ENCODE measurements at regions not wholly inside any gene's neighbourhood (a gene's known extent, or its start where the extent isn't known, plus 50 kb on each side); places are given as distances from the start of the nearest gene placed in this dataset.
"Not testable (repeated sequence)": the region's sequence is repeated elsewhere in the genome, so short reads cannot be mapped to it uniquely, and the experiment has no call there.

- no peak overlapping the region for H3K4me3 ChIP-seq (ENCODE audit: low read length in 2 of 2)
- no peaks in the 10 kb centered on the region for H3K27me3 ChIP-seq (ENCODE audit: control insufficient read depth in 2 of 2, insufficient read depth in 1 of 2, low read length in 1 of 2)
- H3K27ac ChIP-seq (ENCODE audit: low read depth in 1 of 2, low read length in 1 of 2), result no peak overlapping the region
- no peaks in the 10 kb centered on the region for H3K9me3 ChIP-seq (ENCODE audit: control insufficient read depth in 2 of 2, insufficient read depth in 1 of 2, low read length in 1 of 2)
- no peak for DNase-seq (ENCODE audit: low read depth in 6 of 9, low spot score in 9 of 9)
- no peaks in the 10 kb centered on the region for H3K4me1 ChIP-seq (ENCODE audit: control insufficient read depth in 2 of 2, insufficient read depth in 2 of 2, low read length in 2 of 2)
- H3K36me3 ChIP-seq (ENCODE audit: control insufficient read depth in 2 of 2, insufficient read depth in 2 of 2, low read length in 1 of 2), result no peaks in the 10 kb centered on the region
Observed at GRCh38 chr2:194077366-194077765, 1579.7 kb upstream of the SLC39A10 start.

DNA sequence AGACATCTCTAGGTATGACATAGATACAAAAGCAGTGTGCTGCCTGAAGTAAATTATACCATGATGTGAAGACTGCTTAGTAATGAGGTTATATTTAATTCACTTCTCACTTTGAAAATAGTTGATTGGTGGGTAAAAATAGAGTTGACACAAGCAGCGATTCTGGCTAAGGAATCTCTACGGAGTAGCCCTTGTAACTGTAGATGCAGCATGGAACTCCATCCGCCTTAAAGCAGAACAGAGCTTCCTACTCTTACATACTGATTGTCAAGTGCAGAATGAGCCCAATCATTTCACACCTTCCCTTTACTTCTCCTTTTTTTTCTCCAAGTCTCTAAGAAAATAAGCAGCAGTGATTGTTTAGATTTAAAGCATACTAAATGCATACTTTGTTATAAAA lies 1594.6 kb upstream of the SLC39A10 start:
- no peak overlapping the region for H3K4me3 ChIP-seq (ENCODE audit: low read length in 2 of 2)
- no peaks in the 10 kb centered on the region for H3K9me3 ChIP-seq (ENCODE audit: control insufficient read depth in 2 of 2, insufficient read depth in 1 of 2, low read length in 1 of 2)
- WGBS, result 65% methylated on average over 3 of the region's 3 CpGs
- H3K4me1 ChIP-seq (ENCODE audit: control insufficient read depth in 2 of 2, insufficient read depth in 2 of 2, low read length in 2 of 2), result no peaks in the 10 kb centered on the region
- H3K27ac ChIP-seq (ENCODE audit: low read depth in 1 of 2, low read length in 1 of 2), result no peak overlapping the region
- H3K36me3 ChIP-seq (ENCODE audit: control insufficient read depth in 2 of 2, insufficient read depth in 2 of 2, low read length in 1 of 2), result no peaks in the 10 kb centered on the region
- H3K27me3 ChIP-seq (ENCODE audit: control insufficient read depth in 2 of 2, insufficient read depth in 1 of 2, low read length in 1 of 2), result no peaks in the 10 kb centered on the region
- no peak for DNase-seq (ENCODE audit: low read depth in 6 of 9, low spot score in 9 of 9)

GRCh38 chr2:194060269-194060668 lies 1596.8 kb upstream of the SLC39A10 start:
- no peak for DNase-seq (ENCODE audit: low read depth in 6 of 9, low spot score in 9 of 9)
- no peaks in the 10 kb centered on the region for H3K4me1 ChIP-seq (ENCODE audit: control insufficient read depth in 2 of 2, insufficient read depth in 2 of 2, low read length in 2 of 2)
- H3K36me3 ChIP-seq (ENCODE audit: control insufficient read depth in 2 of 2, insufficient read depth in 2 of 2, low read length in 1 of 2), result no peaks in the 10 kb centered on the region
- H3K4me3 ChIP-seq (ENCODE audit: low read length in 2 of 2), result no peak overlapping the region
- H3K9me3 ChIP-seq (ENCODE audit: control insufficient read depth in 2 of 2, insufficient read depth in 1 of 2, low read length in 1 of 2), result no peaks in the 10 kb centered on the region
- no peak overlapping the region for H3K27ac ChIP-seq (ENCODE audit: low read depth in 1 of 2, low read length in 1 of 2)
- no peaks in the 10 kb centered on the region for H3K27me3 ChIP-seq (ENCODE audit: control insufficient read depth in 2 of 2, insufficient read depth in 1 of 2, low read length in 1 of 2)
- WGBS, result 11% methylated on average over 3 of the region's 3 CpGs

GRCh38 chr2:194054313-194054712 lies 1602.7 kb upstream of the SLC39A10 start:
- Histone ChIP-seq H3K9me3 (ENCODE audit: control insufficient read depth in 2 of 2, insufficient read depth in 1 of 2, low read length in 1 of 2) (no peaks in the 10 kb centered on the region), H3K27me3 (ENCODE audit: control insufficient read depth in 2 of 2, insufficient read depth in 1 of 2, low read length in 1 of 2) (no peaks in the 10 kb centered on the region), H3K36me3 (ENCODE audit: control insufficient read depth in 2 of 2, insufficient read depth in 2 of 2, low read length in 1 of 2) (no peaks in the 10 kb centered on the region), H3K4me3 (ENCODE audit: low read length in 2 of 2) (no peak overlapping the region), H3K4me1 (ENCODE audit: control insufficient read depth in 2 of 2, insufficient read depth in 2 of 2, low read length in 2 of 2) (no peaks in the 10 kb centered on the region), H3K27ac (ENCODE audit: low read depth in 1 of 2, low read length in 1 of 2) (no peak overlapping the region)
- DNase-seq (ENCODE audit: low read depth in 6 of 9, low spot score in 9 of 9), result no peak

DNA sequence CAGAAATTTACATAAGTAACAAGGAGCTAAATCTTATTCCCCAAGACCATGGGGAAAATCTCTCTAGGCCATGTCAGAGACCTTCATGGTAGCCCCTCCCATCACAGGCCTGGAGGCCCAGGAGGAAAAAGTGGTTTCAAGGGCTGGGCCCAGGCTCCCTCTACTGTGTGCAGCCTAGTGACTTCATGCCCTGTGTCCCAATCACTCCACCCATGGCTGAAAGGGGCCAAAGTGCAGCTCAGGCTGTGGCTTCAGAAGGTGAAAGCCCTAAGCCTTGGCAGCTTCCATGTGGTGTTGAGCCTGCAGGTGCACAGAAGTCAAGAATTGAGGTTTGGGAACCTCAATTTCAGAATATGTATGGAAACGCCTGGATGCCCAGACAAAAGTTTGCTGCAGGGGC lies 1612.7 kb upstream of the SLC39A10 start:
- WGBS, result 96% methylated on average over 1 of the region's 1 CpG
- H3K27me3 ChIP-seq (ENCODE audit: control insufficient read depth in 2 of 2, insufficient read depth in 1 of 2, low read length in 1 of 2), result no peaks in the 10 kb centered on the region
- peaks cover 0 to 5% of the 10 kb centered on the region in 2 donors for H3K9me3 ChIP-seq (ENCODE audit: control insufficient read depth in 2 of 2, insufficient read depth in 1 of 2, low read length in 1 of 2)
- no peaks in the 10 kb centered on the region for H3K36me3 ChIP-seq (ENCODE audit: control insufficient read depth in 2 of 2, insufficient read depth in 2 of 2, low read length in 1 of 2)
- H3K4me1 ChIP-seq (ENCODE audit: control insufficient read depth in 2 of 2, insufficient read depth in 2 of 2, low read length in 2 of 2), result no peaks in the 10 kb centered on the region
- H3K4me3 ChIP-seq (ENCODE audit: low read length in 2 of 2), result no peak overlapping the region
- no peak overlapping the region for H3K27ac ChIP-seq (ENCODE audit: low read depth in 1 of 2, low read length in 1 of 2)
- no peak for DNase-seq (ENCODE audit: low read depth in 6 of 9, low spot score in 9 of 9)

DNA sequence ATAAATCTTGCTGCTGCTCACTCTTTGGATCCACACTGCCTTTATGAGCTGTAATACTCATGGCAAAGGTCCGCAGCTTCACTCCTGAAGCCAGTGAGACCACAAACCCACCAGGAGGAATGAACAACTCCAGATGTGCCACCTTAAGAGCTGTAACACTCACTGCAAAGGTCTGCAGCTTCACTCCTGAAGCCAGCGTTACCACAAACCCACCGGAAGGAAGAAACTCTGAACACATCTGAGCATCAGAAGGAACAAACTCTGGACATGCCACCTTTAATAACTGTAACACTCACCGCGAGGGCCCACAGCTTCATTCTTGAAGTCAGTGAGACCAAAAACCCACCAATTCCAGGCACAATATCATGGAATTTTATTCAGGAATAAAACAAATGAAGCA lies 1635.9 kb upstream of the SLC39A10 start:
- peak in 1 of 9 donors; percentile 1 for DNase-seq (ENCODE audit: low read depth in 6 of 9, low spot score in 9 of 9)
- H3K36me3 ChIP-seq (ENCODE audit: control insufficient read depth in 2 of 2, insufficient read depth in 2 of 2, low read length in 1 of 2); H3K27ac ChIP-seq (ENCODE audit: low read depth in 1 of 2, low read length in 1 of 2); H3K4me1 ChIP-seq (ENCODE audit: control insufficient read depth in 2 of 2, insufficient read depth in 2 of 2, low read length in 2 of 2); H3K9me3 ChIP-seq (ENCODE audit: control insufficient read depth in 2 of 2, insufficient read depth in 1 of 2, low read length in 1 of 2); H3K4me3 ChIP-seq (ENCODE audit: low read length in 2 of 2); H3K27me3 ChIP-seq (ENCODE audit: control insufficient read depth in 2 of 2, insufficient read depth in 1 of 2, low read length in 1 of 2): not testable (repeated sequence)
- 66% methylated on average over 5 of the region's 5 CpGs for WGBS

DNA sequence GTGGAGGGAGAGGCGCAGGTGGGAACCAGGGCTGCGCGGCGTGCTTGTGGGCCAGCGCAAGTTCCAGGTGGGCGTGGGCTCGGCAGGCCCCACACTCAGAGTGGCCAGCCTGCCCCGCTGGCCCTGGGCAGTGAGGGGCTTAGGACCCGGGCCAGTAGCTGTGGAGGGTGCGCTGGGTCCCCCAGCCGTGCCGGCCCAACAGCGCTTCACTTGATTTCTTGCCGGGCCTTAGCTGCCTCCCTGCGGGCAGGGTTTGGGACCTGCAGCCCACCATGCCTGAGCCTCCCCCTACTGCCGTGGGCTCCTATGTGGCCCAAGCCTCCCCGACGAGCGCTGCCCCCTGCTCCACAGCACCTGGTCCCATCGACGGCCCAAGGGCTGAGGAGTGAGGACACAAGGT lies 1636.9 kb upstream of the SLC39A10 start:
- Histone ChIP-seq H3K27ac (ENCODE audit: low read depth in 1 of 2, low read length in 1 of 2) (no peak overlapping the region), H3K9me3 (ENCODE audit: control insufficient read depth in 2 of 2, insufficient read depth in 1 of 2, low read length in 1 of 2) (peaks cover 0 to 7% of the 10 kb centered on the region in 2 donors), H3K4me1 (ENCODE audit: control insufficient read depth in 2 of 2, insufficient read depth in 2 of 2, low read length in 2 of 2) (no peaks in the 10 kb centered on the region), H3K27me3 (ENCODE audit: control insufficient read depth in 2 of 2, insufficient read depth in 1 of 2, low read length in 1 of 2) (no peaks in the 10 kb centered on the region), H3K4me3 (ENCODE audit: low read length in 2 of 2) (no peak overlapping the region), H3K36me3 (ENCODE audit: control insufficient read depth in 2 of 2, insufficient read depth in 2 of 2, low read length in 1 of 2) (no peaks in the 10 kb centered on the region)
- WGBS, result 98% methylated on average over 21 of the region's 21 CpGs
- DNase-seq (ENCODE audit: low read depth in 6 of 9, low spot score in 9 of 9), result no peak

DNA sequence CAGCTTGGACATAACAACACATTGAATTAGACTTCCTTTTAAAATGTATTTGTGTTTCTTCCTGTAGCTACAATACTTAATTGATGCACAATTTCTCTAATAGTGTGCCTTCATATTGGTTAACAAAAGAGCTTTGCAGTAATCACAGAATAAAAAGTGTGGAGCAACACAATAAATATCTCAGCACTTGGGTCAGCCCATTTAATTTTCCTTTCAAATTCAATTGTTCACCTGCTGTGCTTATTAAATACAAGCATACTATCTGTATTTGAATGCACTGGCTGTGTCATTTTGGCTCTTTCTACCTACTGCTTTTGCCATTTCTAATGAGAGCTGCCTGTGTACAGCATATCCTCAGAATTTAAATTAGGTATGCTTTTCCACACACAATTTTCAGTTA lies 1641.3 kb upstream of the SLC39A10 start:
- H3K27ac ChIP-seq (ENCODE audit: low read depth in 1 of 2, low read length in 1 of 2), result no peak overlapping the region
- H3K9me3 ChIP-seq (ENCODE audit: control insufficient read depth in 2 of 2, insufficient read depth in 1 of 2, low read length in 1 of 2), result peaks cover 0 to 7% of the 10 kb centered on the region in 2 donors
- no peaks in the 10 kb centered on the region for H3K36me3 ChIP-seq (ENCODE audit: control insufficient read depth in 2 of 2, insufficient read depth in 2 of 2, low read length in 1 of 2)
- DNase-seq (ENCODE audit: low read depth in 6 of 9, low spot score in 9 of 9), result no peak
- H3K4me3 ChIP-seq (ENCODE audit: low read length in 2 of 2), result no peak overlapping the region
- H3K27me3 ChIP-seq (ENCODE audit: control insufficient read depth in 2 of 2, insufficient read depth in 1 of 2, low read length in 1 of 2), result no peaks in the 10 kb centered on the region
- no peaks in the 10 kb centered on the region for H3K4me1 ChIP-seq (ENCODE audit: control insufficient read depth in 2 of 2, insufficient read depth in 2 of 2, low read length in 2 of 2)

DNA sequence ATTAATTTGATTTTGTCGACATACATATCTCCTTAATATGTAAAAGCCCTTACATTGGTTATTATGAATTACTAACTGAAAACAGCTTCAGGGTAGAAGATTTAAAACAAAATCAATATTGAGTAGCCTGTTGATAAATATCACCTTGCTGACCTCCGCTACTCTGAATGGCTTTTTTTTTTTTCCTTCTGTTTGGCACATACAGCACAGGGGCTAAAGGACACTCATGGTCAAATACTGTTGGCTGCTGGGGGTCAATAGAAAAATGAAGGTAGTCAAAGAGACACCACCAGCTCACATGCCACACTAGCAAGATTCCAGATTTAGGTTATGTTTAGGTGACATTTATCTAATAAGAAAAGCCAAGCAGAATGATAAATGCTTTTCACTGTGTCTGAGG lies 1642.4 kb upstream of the SLC39A10 start:
- Histone ChIP-seq H3K36me3 (ENCODE audit: control insufficient read depth in 2 of 2, insufficient read depth in 2 of 2, low read length in 1 of 2) (no peaks in the 10 kb centered on the region), H3K4me1 (ENCODE audit: control insufficient read depth in 2 of 2, insufficient read depth in 2 of 2, low read length in 2 of 2) (no peaks in the 10 kb centered on the region), H3K9me3 (ENCODE audit: control insufficient read depth in 2 of 2, insufficient read depth in 1 of 2, low read length in 1 of 2) (no peaks in the 10 kb centered on the region), H3K27ac (ENCODE audit: low read depth in 1 of 2, low read length in 1 of 2) (no peak overlapping the region), H3K4me3 (ENCODE audit: low read length in 2 of 2) (no peak overlapping the region), H3K27me3 (ENCODE audit: control insufficient read depth in 2 of 2, insufficient read depth in 1 of 2, low read length in 1 of 2) (no peaks in the 10 kb centered on the region)
- WGBS, result 98% methylated on average over 2 of the region's 2 CpGs
- DNase-seq (ENCODE audit: low read depth in 6 of 9, low spot score in 9 of 9), result no peak

- no peaks in the 10 kb centered on the region for H3K4me1 ChIP-seq (ENCODE audit: control insufficient read depth in 2 of 2, insufficient read depth in 2 of 2, low read length in 2 of 2)
- peaks cover 0 to 5% of the 10 kb centered on the region in 2 donors for H3K9me3 ChIP-seq (ENCODE audit: control insufficient read depth in 2 of 2, insufficient read depth in 1 of 2, low read length in 1 of 2)
- H3K4me3 ChIP-seq (ENCODE audit: low read length in 2 of 2), result no peak overlapping the region
- no peaks in the 10 kb centered on the region for H3K27me3 ChIP-seq (ENCODE audit: control insufficient read depth in 2 of 2, insufficient read depth in 1 of 2, low read length in 1 of 2)
- H3K27ac ChIP-seq (ENCODE audit: low read depth in 1 of 2, low read length in 1 of 2), result no peak overlapping the region
- 93% methylated on average over 2 of the region's 2 CpGs for WGBS
- H3K36me3 ChIP-seq (ENCODE audit: control insufficient read depth in 2 of 2, insufficient read depth in 2 of 2, low read length in 1 of 2), result no peaks in the 10 kb centered on the region
- DNase-seq (ENCODE audit: low read depth in 6 of 9, low spot score in 9 of 9), result no peak
Observed at GRCh38 chr2:194004590-194005206, 1652.3 kb upstream of the SLC39A10 start.

All from thymus (tissue), 11 donors.